ENCODE measurements at regions not wholly inside any gene's neighbourhood (a gene's known extent, or its start where the extent isn't known, plus 50 kb on each side); places are given as distances from the start of the nearest gene placed in this dataset.

GRCh38 chr9:84460695-84461094, 120.1 kb upstream of the SLC28A3 start:
- DNase-seq, result no peak

- no peak for DNase-seq
Observed at GRCh38 chr9:84463272-84463671, 122.7 kb upstream of the SLC28A3 start.

- DNase-seq, result no peak
Observed at GRCh38 chr9:84466580-84467285, 126.2 kb upstream of the SLC28A3 start.

GRCh38 chr9:84471816-84472215, 131.3 kb upstream of the SLC28A3 start:
- no peak for DNase-seq

GRCh38 chr9:84478996-84479395, 138.4 kb upstream of the SLC28A3 start:
- DNase-seq, result no peak

- DNase-seq, result no peak
Observed at GRCh38 chr9:84480071-84480470, 139.5 kb upstream of the SLC28A3 start.

- DNase-seq, result no peak
Observed at GRCh38 chr9:84481231-84481630, 140.7 kb upstream of the SLC28A3 start.

GRCh38 chr9:84481636-84482218, 141.2 kb upstream of the SLC28A3 start:
- DNase-seq, result no peak

- no peak for DNase-seq
Observed at GRCh38 chr9:84482607-84483006, 142.0 kb upstream of the SLC28A3 start.

GRCh38 chr9:84484172-84484571, 143.6 kb upstream of the SLC28A3 start:
- DNase-seq, result no peak

GRCh38 chr9:84485539-84485938, 145.0 kb upstream of the SLC28A3 start:
- DNase-seq, result no peak

GRCh38 chr9:84486663-84487062, 146.1 kb upstream of the SLC28A3 start:
- DNase-seq, result no peak

GRCh38 chr9:84490206-84490841, 149.8 kb upstream of the SLC28A3 start:
- DNase-seq, result no peak

- DNase-seq, result no peak
Observed at GRCh38 chr9:84490842-84491325, 150.3 kb upstream of the SLC28A3 start.

- DNase-seq, result no peak
Observed at GRCh38 chr9:84492366-84493159, 152.0 kb upstream of the SLC28A3 start.

- no peak for DNase-seq
Observed at GRCh38 chr9:84493284-84493947, 152.9 kb upstream of the SLC28A3 start.

- no peak for DNase-seq
Observed at GRCh38 chr9:84499969-84500582, 159.5 kb upstream of the SLC28A3 start.

- DNase-seq, result no peak
Observed at GRCh38 chr9:84500826-84501225, 160.3 kb upstream of the SLC28A3 start.

- no peak for DNase-seq
Observed at GRCh38 chr9:84501587-84501986, 161.0 kb upstream of the SLC28A3 start.

- DNase-seq, result no peak
Observed at GRCh38 chr9:84502066-84502465, 161.5 kb upstream of the SLC28A3 start.

- no peak for DNase-seq
Observed at GRCh38 chr9:84504360-84504759, 163.8 kb upstream of the SLC28A3 start.

- DNase-seq, result no peak
Observed at GRCh38 chr9:84511651-84512050, 157.9 kb upstream of the NTRK2 start.

Measured in CD4-positive, alpha-beta T cell treated with Interleukin-15 for 1 hour (primary cell).